ENCODE measurements at regions not wholly inside any gene's neighbourhood (a gene's known extent, or its start where the extent isn't known, plus 50 kb on each side); places are given as distances from the start of the nearest gene placed in this dataset.

GRCh38 chr1:222904451-222904850 lies 89.6 kb downstream of the DISP1 start:
- no peak overlapping the region for H2AFZ ChIP-seq (replicated peaks; ENCODE audit: low read length, poor library complexity)
- no peak overlapping the region for H2AK5ac ChIP-seq (ENCODE audit: low read depth, low read length)
- POLR2A ChIA-PET (ENCODE audit: unreplicated experiment): no interaction called here
- no peaks in the 10 kb centered on the region for H4K20me1 ChIP-seq (ENCODE audit: insufficient read depth, low read length)
- H3K79me1 ChIP-seq (ENCODE audit: low read depth in 1 of 2, low read length in 2 of 2): no peaks in the 10 kb centered on the region
- WGBS, 2 experiments (ENCODE audit: extremely low coverage in 2 of 2, insufficient read length in 1 of 2): no CpG with 5 or more reads among the region's 6 CpGs
- no peak overlapping the region for H3K4me2 ChIP-seq (ENCODE audit: low read depth, low read length)
- no TSS peak for BruUV-seq (replicated peaks)
- in situ Hi-C loops (cut with MboI; ENCODE audit: low sequenced_read_pairs) (no loop called here), dilution Hi-C loops (cut with HindIII; ENCODE audit: low sequenced_read_pairs, unreplicated experiment) (no loop called here), intact Hi-C loops (cut with micrococcal nuclease) (no loop called here)
- no peak for DNase-seq
- H2BK15ac ChIP-seq (ENCODE audit: low read depth, low read length): no peak overlapping the region
- H3K4me1 ChIP-seq (ENCODE audit: control insufficient read depth, insufficient read depth, low read length): no peaks in the 10 kb centered on the region
- H2AK9ac ChIP-seq (replicated peaks; ENCODE audit: low read depth, low read length, poor library complexity): no peak overlapping the region
- H3K23ac ChIP-seq (ENCODE audit: low read depth, low read length): no peak overlapping the region
- CTCF ChIA-PET: interaction anchor here (0.5 kb wide), 1 partner anchor 201 kb away, joined by 3 read pairs; no protein-coding TSS in a partner anchor
- H2BK120ac ChIP-seq (ENCODE audit: low read depth, low read length): no peak overlapping the region
- no peak overlapping the region for H3K27ac ChIP-seq (ENCODE audit: insufficient read depth, low read length)
- H3K27me3 ChIP-seq (ENCODE audit: control insufficient read depth, insufficient read depth, low read length): no peaks in the 10 kb centered on the region
- H3K4me3 ChIP-seq (ENCODE audit: insufficient read depth, low read depth, low read length): no peak overlapping the region
- no peak overlapping the region for H2BK20ac ChIP-seq (ENCODE audit: low read depth, low read length)
- H2BK5ac ChIP-seq (ENCODE audit: low read depth, low read length, poor library complexity, severe bottlenecking): no peak overlapping the region
- no peak overlapping the region for H4K91ac ChIP-seq (ENCODE audit: insufficient read depth, low read depth, low read length)
- no peaks in the 10 kb centered on the region for H3K9me3 ChIP-seq (ENCODE audit: control insufficient read depth, insufficient read depth, low read length)
- no peak for TF ChIP-seq MXI1 (IDR thresholded peaks at IDR 0.05; ENCODE audit: borderline replicate concordance, low read depth, low read length)
- no peak for TF ChIP-seq MAZ (IDR thresholded peaks at IDR 0.05; ENCODE audit: borderline replicate concordance, low read depth, low read length)
- TF ChIP-seq CEBPB (IDR thresholded peaks at IDR 0.05; ENCODE audit: low read depth, low read length): no peak
- TF ChIP-seq ELK1 (IDR thresholded peaks at IDR 0.05; ENCODE audit: borderline replicate concordance, low read depth, low read length): no peak
- no peak for TF ChIP-seq FOS (IDR thresholded peaks at IDR 0.05; ENCODE audit: low read depth, low read length)
- no peak overlapping the region for H4K5ac ChIP-seq (ENCODE audit: low read depth, low read length)
- no peak overlapping the region for H4K8ac ChIP-seq (ENCODE audit: low read depth in 2 of 2, low read length in 2 of 2)
- no peak overlapping the region for H3K18ac ChIP-seq (ENCODE audit: low read depth, low read length)
- no peak overlapping the region for H3K56ac ChIP-seq (ENCODE audit: extremely low read depth, insufficient read depth, low read length)
- no peak for ATAC-seq (ENCODE audit: low read depth)
- H3K9ac ChIP-seq (ENCODE audit: low read depth, low read length): no peak overlapping the region
- no peaks in the 10 kb centered on the region for H3K9me1 ChIP-seq (ENCODE audit: insufficient read depth, low read length)
- no peak overlapping the region for H3K4ac ChIP-seq (ENCODE audit: low read depth, low read length)
- no peak overlapping the region for H3K14ac ChIP-seq (replicated peaks; ENCODE audit: low read depth, low read length)
- no peaks in the 10 kb centered on the region for H3K36me3 ChIP-seq (ENCODE audit: control insufficient read depth, insufficient read depth, low read length)
